ENCODE measurements at regions not wholly inside any gene's neighbourhood (a gene's known extent, or its start where the extent isn't known, plus 50 kb on each side); places are given as distances from the start of the nearest gene placed in this dataset.

DNA sequence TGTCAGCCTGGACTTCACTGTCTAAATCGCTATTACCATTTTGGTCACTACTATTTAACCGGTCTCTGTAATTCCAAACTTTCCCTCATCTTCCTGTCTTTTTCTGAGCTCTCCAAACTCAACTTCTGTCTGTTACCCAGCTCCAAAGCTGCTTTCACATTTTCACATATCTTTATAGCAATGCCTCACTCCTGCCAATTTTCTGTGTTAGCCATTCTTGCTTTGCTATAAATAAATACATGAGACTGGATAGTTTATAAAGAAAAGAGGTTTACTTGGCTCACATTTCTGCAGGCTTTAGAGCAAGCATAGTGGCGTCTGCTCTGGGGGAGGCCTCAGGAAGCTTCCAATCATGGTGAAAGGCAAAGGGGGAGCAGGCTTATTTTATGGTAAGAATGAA lies 368.3 kb upstream of the GNPDA2 start:
- intact Hi-C loops (cut with micrococcal nuclease) (no loop called here), in situ Hi-C loops (cut with MboI; ENCODE audit: low sequenced_read_pairs) (no loop called here), dilution Hi-C loops (cut with HindIII; ENCODE audit: low sequenced_read_pairs, unreplicated experiment) (no loop called here)
- Histone ChIP-seq H2BK20ac (ENCODE audit: low read depth, low read length) (no peak overlapping the region), H3K27ac (ENCODE audit: insufficient read depth, low read length) (no peak overlapping the region), H3K14ac (replicated peaks; ENCODE audit: low read depth, low read length) (no peak overlapping the region), H3K9me1 (ENCODE audit: insufficient read depth, low read length) (no peaks in the 10 kb centered on the region), H3K36me3 (ENCODE audit: control insufficient read depth, insufficient read depth, low read length) (no peaks in the 10 kb centered on the region), H2BK120ac (ENCODE audit: low read depth, low read length) (no peak overlapping the region), H2AFZ (replicated peaks; ENCODE audit: low read length, poor library complexity) (no peak overlapping the region), H3K4me1 (ENCODE audit: control insufficient read depth, insufficient read depth, low read length) (no peaks in the 10 kb centered on the region), H3K4me2 (ENCODE audit: low read depth, low read length) (no peak overlapping the region), H4K5ac (ENCODE audit: low read depth, low read length) (no peak overlapping the region), H3K9me3 (ENCODE audit: control insufficient read depth, insufficient read depth, low read length) (peaks cover 10% of the 10 kb centered on the region; the same call in 1 of the 2 replicates), H3K4ac (ENCODE audit: low read depth, low read length) (no peak overlapping the region), H2AK9ac (replicated peaks; ENCODE audit: low read depth, low read length, poor library complexity) (no peak overlapping the region), H3K27me3 (ENCODE audit: control insufficient read depth, insufficient read depth, low read length) (no peaks in the 10 kb centered on the region), H2BK15ac (ENCODE audit: low read depth, low read length) (no peak overlapping the region), H3K4me3 (ENCODE audit: insufficient read depth, low read depth, low read length) (no peak overlapping the region), H4K20me1 (ENCODE audit: insufficient read depth, low read length) (no peaks in the 10 kb centered on the region), H3K79me1 (ENCODE audit: low read depth in 1 of 2, low read length in 2 of 2) (no peaks in the 10 kb centered on the region), H4K8ac (ENCODE audit: low read depth in 2 of 2, low read length in 2 of 2) (no peak overlapping the region), H3K23ac (ENCODE audit: low read depth, low read length) (no peak overlapping the region), H2BK5ac (ENCODE audit: low read depth, low read length, poor library complexity, severe bottlenecking) (no peak overlapping the region), H2AK5ac (ENCODE audit: low read depth, low read length) (no peak overlapping the region), H3K56ac (ENCODE audit: extremely low read depth, insufficient read depth, low read length) (no peak overlapping the region), H4K91ac (ENCODE audit: insufficient read depth, low read depth, low read length) (no peak overlapping the region), H3K18ac (ENCODE audit: low read depth, low read length) (no peak overlapping the region), H3K9ac (ENCODE audit: low read depth, low read length) (no peak overlapping the region)
- ATAC-seq (ENCODE audit: low read depth) (no peak), DNase-seq (no peak)
- ChIA-PET POLR2A (ENCODE audit: unreplicated experiment) (no interaction called here), CTCF (no interaction called here)
- no TSS peak for BruUV-seq (replicated peaks)
- TF ChIP-seq NFE2L2 (IDR thresholded peaks at IDR 0.05; ENCODE audit: low read depth, low read length) (no peak), RAD21 (IDR thresholded peaks at IDR 0.05; ENCODE audit: low read length) (no peak), FOS (IDR thresholded peaks at IDR 0.05; ENCODE audit: low read depth, low read length) (no peak), RCOR1 (IDR thresholded peaks at IDR 0.05; ENCODE audit: insufficient replicate concordance, low read length) (no peak), CHD1 (IDR thresholded peaks at IDR 0.05; ENCODE audit: low read depth, low read length) (no peak), CEBPB (IDR thresholded peaks at IDR 0.05; ENCODE audit: low read depth, low read length) (no peak), BHLHE40 (IDR thresholded peaks at IDR 0.05; ENCODE audit: low read depth, low read length) (no peak), MAFK (IDR thresholded peaks at IDR 0.05; ENCODE audit: low read depth, low read length) (no peak), MXI1 (IDR thresholded peaks at IDR 0.05; ENCODE audit: borderline replicate concordance, low read depth, low read length) (no peak), SMC3 (IDR thresholded peaks at IDR 0.05; ENCODE audit: low read depth, low read length) (no peak), RFX5 (IDR thresholded peaks at IDR 0.05; ENCODE audit: low read depth, low read length) (no peak), POLR2A (IDR thresholded peaks at IDR 0.05; ENCODE audit: low read depth, low read length) (no peak), MAZ (IDR thresholded peaks at IDR 0.05; ENCODE audit: borderline replicate concordance, low read depth, low read length) (no peak)
- TF ChIP-seq, protein P1, sequence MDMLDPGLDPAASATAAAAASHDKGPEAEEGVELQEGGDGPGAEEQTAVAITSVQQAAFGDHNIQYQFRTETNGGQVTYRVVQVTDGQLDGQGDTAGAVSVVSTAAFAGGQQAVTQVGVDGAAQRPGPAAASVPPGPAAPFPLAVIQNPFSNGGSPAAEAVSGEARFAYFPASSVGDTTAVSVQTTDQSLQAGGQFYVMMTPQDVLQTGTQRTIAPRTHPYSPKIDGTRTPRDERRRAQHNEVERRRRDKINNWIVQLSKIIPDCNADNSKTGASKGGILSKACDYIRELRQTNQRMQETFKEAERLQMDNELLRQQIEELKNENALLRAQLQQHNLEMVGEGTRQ (IDR thresholded peaks at IDR 0.05; ENCODE audit: low read depth, low read length), result no peak
- TF ChIP-seq, protein P2, sequence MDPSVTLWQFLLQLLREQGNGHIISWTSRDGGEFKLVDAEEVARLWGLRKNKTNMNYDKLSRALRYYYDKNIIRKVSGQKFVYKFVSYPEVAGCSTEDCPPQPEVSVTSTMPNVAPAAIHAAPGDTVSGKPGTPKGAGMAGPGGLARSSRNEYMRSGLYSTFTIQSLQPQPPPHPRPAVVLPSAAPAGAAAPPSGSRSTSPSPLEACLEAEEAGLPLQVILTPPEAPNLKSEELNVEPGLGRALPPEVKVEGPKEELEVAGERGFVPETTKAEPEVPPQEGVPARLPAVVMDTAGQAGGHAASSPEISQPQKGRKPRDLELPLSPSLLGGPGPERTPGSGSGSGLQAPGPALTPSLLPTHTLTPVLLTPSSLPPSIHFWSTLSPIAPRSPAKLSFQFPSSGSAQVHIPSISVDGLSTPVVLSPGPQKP (IDR thresholded peaks at IDR 0.05; ENCODE audit: borderline replicate concordance, low read depth, low read length), result no peak
- TF ChIP-seq, protein P3, sequence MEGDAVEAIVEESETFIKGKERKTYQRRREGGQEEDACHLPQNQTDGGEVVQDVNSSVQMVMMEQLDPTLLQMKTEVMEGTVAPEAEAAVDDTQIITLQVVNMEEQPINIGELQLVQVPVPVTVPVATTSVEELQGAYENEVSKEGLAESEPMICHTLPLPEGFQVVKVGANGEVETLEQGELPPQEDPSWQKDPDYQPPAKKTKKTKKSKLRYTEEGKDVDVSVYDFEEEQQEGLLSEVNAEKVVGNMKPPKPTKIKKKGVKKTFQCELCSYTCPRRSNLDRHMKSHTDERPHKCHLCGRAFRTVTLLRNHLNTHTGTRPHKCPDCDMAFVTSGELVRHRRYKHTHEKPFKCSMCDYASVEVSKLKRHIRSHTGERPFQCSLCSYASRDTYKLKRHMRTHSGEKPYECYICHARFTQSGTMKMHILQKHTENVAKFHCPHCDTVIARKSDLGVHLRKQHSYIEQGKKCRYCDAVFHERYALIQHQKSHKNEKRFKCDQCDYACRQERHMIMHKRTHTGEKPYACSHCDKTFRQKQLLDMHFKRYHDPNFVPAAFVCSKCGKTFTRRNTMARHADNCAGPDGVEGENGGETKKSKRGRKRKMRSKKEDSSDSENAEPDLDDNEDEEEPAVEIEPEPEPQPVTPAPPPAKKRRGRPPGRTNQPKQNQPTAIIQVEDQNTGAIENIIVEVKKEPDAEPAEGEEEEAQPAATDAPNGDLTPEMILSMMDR (conservative IDR thresholded peaks at IDR 0.05; ENCODE audit: low read depth, low read length), result no peak
- 40% methylated on average over 2 of the region's 3 CpGs; no CpG with 5 or more reads in 1 of the 2 experiments for WGBS, 2 experiments (ENCODE audit: extremely low coverage in 2 of 2, insufficient read length in 1 of 2)

All from IMR-90 (cell line).